ENCODE measurements at regions not wholly inside any gene's neighbourhood (a gene's known extent, or its start where the extent isn't known, plus 50 kb on each side); places are given as distances from the start of the nearest gene placed in this dataset.

DNA sequence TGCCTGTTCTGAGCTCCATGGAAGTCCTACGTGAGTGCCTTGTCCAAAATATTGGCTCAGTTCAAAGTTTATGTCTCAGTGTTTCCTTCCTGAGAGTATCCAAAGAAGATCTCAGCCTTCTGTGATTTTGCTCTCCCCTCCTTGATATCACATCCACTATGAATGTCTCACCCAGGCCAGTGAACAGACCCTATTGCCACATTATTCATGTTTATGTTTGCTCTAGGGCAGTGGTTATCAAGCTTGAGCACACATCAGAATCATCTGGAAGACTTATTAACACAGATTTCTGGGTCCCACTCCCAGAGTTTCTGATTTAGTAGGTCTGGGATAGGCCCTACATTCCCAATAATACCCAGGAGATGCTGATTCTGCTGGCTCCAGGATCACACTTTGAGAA is 145.0 kb upstream of the FGGY start:
- DNase-seq, result peak; percentile 12
- in situ Hi-C loops (cut with HindIII; ENCODE audit: low pct_ligation_motif_present, low pct_unique_long_range_greater_than_20kb, low sequenced_read_pairs), result no loop called here

DNA sequence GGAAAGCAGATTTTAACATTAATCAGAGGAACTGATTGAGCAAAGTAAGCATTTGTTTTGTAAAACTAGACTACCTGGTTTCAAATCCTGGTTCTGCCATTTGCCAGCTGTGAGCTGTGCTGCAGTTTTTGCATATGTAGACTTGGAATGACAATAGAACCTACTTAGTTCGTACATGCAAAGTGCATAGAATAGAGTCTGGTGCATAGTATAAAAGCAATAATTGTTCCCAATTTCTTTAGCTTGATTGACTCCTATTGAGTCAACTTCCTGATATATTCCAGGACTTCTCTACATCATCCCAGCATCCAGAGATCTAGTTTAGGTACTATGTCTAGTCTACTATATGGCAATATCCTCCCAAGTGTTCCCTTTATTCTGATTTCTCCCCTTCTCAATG is 144.4 kb upstream of the FGGY start:
- in situ Hi-C loops (cut with HindIII; ENCODE audit: low pct_ligation_motif_present, low pct_unique_long_range_greater_than_20kb, low sequenced_read_pairs), result no loop called here
- DNase-seq, result no peak

DNA sequence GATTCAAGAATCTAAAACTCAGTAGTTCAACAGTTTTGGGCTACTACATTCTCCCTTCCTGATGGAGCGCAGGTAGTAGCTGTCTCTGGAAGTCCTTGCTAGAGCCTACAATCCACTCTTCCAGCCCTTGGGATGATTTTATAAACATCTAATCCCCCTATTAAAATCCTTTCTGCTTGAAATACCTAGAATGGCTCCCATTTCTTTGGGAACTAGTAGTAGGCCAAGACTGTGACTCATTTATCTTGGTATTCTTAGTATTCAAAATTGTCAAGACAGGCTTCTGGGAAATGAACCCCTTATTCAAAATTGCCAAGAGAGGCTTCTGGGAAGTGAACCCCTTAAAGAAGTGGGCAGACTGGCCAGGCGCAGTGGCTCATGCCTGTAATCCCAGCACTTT is 142.5 kb upstream of the FGGY start:
- no peak for DNase-seq
- in situ Hi-C loops (cut with HindIII; ENCODE audit: low pct_ligation_motif_present, low pct_unique_long_range_greater_than_20kb, low sequenced_read_pairs), result no loop called here

DNA sequence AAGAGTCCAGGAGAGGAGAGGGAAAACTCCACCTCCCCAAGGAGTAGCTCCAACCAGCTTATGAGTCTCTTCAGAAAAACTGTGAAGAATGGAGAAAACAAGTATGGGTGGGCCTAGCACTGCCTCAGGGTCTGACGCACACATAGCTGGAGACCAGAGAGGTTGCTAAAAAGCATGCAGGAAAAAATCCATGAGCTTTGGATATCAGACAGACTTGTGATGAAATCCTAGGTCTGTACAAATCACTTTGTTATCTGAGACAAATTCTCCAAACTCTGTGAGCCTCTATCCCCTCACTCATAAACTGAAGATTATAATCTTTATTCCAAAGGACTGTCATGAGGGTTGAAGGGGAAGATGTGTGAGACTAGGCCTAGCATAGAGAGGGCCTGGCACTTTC is 141.5 kb upstream of the FGGY start:
- in situ Hi-C loops (cut with HindIII; ENCODE audit: low pct_ligation_motif_present, low pct_unique_long_range_greater_than_20kb, low sequenced_read_pairs), result no loop called here
- DNase-seq, result no peak

DNA sequence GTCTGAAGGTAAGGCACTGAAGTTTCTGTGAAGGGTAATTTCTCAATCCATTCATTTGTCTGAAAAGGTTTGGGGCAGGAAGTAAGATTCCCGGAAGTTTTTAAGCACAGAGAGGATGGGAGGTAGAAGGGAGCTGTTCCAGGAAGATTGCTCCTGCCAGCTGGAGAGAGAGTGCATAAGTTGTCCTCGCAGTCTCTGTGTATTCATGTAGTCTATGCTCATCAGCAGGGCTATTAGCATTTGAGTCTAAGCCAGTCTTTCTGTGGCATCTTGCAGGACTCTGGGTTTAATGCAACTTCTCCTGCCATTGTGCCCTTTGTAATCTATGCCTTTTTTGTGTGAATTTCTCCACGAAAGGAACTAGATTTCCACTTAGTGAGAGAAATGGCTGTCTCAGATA is 140.8 kb upstream of the FGGY start:
- in situ Hi-C loops (cut with HindIII; ENCODE audit: low pct_ligation_motif_present, low pct_unique_long_range_greater_than_20kb, low sequenced_read_pairs), result no loop called here

DNA sequence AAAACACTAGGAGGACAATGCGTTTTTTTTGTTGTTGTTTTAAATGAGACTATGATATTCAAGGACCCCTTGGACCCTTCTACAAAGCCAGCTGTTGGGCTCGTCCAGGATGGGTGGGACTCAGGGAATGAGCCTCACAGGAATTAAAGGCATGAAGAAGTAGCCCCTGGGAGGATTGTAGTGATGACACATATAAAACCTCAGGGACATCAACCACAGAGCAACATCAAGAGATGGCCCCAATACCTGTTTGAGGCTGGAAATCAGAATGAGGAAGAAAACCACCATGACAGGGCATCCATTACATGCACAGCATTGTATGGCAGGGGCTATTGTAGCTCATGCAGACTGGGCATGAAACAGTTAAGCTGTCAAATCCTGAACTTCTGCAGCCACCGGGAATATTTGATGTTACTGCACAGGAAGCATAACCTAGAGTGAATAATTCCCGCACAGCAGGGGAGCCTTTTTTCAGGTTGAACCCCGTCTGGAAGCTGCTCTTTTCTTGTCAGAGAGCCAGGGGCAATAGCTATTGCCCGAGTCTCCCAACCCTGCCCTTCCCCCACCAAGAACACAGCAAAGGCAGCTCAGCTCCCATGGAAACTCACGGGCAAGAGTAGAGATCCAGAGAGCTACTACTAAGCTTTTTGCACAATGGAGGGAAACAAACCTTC is 140.2 kb upstream of the FGGY start:
- in situ Hi-C loops (cut with HindIII; ENCODE audit: low pct_ligation_motif_present, low pct_unique_long_range_greater_than_20kb, low sequenced_read_pairs), result no loop called here
- no peak for DNase-seq

More for the DNA sequence above, 140.8 kb upstream of the FGGY start:
- no peak for DNase-seq

DNA sequence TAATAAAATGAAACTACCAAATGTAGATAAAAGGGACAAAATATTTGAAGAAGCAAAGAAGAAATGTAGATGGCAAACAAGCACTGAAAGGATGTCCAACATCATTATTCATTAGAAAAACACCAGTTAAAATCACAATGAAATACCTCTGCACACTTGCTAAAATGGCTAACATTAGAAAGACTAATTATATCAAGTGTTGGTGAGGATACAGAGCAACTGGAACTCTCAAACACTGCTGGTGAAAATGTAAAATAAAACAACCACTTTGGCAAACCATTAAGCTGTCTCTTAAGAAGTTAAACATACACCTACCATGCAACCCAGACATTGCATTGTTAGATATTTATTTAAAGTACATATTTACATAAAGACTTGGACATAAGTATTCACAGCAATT is 138.6 kb upstream of the FGGY start:
- in situ Hi-C loops (cut with HindIII; ENCODE audit: low pct_ligation_motif_present, low pct_unique_long_range_greater_than_20kb, low sequenced_read_pairs), result no loop called here
- no peak for DNase-seq

DNA sequence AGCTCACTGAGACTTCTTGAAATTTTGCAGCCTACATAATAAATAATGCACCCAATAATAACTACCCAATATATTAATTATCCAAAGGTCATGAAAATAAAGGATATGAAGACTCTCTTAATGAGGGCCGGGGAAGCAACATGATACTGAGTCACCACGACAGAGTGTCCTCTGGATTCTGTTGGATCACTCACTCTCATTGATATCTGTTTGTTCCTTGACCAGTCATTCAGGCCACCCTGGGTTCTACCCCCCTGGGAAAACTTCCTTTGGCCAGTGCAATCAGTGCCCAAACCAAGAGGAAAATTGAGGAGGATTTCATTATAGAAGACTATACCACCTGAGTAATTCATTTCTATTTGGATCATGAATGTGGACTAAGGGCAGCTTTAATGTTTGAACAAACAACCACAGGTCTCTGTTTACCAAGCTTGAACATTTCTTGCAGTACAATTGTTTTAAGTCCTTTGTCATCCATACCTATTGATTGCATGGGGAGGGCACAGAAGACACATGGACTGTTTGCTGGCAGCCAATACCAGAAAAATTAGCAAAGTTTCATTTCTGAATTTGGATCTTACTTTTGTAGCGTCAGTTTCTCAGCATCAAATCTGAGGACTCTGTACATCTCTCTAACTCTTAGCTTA is 137.2 kb upstream of the FGGY start:
- in situ Hi-C loops (cut with HindIII; ENCODE audit: low pct_ligation_motif_present, low pct_unique_long_range_greater_than_20kb, low sequenced_read_pairs), result no loop called here
- no peak for DNase-seq

DNA sequence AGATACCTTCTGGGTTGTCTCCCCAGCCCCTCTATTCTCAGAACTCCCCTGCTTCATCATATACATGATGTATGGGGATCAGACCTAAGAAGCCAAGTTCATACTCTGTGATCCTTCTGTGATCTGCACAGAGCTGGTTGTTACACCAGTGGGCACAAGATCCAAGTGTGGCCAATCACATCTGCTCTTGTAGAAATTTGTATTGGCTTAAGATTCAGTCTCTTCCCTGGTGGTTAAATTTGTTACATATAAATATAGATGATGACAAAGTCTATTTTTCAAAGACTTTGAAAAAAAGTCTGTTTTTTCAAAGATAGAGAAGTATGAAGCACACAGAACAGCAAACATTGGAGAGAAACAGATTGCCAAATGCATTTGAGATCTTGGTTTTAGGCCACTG is 135.8 kb upstream of the FGGY start:
- no peak for DNase-seq
- in situ Hi-C loops (cut with HindIII; ENCODE audit: low pct_ligation_motif_present, low pct_unique_long_range_greater_than_20kb, low sequenced_read_pairs), result no loop called here

DNA sequence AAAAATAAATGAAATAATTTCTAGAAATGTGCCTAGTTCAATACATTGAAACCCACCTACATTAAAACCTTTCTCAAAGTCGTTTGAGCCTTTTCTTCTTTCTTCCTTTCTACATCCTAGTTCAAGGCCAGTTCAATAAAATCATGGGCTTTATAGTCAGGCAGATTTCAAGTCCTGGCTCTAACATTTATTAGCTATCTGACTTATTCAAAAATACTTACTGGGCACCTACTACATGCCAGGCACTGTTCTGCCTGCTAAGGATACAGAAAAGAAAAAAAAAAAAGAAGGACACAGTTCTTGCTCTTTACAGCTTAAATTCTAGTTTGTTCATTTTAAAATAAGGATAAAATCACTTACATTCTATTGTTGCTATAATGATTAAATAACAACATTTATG is 134.2 kb upstream of the FGGY start:
- DNase-seq, result no peak
- in situ Hi-C loops (cut with HindIII; ENCODE audit: low pct_ligation_motif_present, low pct_unique_long_range_greater_than_20kb, low sequenced_read_pairs), result no loop called here

DNA sequence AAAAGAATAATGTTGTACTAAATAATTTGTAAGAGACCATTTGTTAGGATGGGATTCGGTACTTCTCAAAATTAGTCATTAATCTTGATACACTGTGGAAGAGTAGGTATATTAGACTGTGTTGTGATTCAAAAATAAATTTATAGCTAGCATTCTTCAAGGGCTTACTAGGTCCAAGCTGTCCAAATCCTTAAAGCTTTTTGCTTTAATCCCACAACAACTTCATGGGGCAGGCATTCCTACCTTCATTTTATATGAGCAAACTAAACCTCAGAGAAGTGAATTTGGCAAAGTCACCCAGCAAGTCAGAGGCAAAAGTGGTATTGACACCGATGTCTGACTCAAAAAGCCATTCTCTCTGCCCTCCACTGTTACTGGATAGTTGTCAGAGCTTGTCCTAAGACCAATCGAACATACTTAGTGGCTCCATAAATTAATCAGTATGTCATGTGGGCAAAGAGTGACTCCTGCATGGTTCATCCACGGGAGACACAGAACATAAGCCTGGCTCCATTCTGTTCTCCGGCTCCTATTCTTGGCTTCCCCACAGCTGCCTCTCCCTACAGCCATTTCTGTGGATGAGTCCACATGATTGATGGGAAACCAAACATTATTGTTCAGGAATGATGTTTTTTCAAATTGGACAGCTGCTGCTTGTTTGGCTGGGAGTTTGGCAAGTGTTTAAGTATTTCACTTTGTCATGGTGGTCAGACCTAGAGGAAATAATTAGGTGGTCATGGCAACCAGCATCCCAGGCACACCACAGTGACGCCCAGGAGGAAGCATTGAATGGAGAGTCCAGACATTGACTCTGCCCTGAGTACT is 133.4 kb upstream of the FGGY start:
- in situ Hi-C loops (cut with HindIII; ENCODE audit: low pct_ligation_motif_present, low pct_unique_long_range_greater_than_20kb, low sequenced_read_pairs), result no loop called here
- DNase-seq, result no peak

DNA sequence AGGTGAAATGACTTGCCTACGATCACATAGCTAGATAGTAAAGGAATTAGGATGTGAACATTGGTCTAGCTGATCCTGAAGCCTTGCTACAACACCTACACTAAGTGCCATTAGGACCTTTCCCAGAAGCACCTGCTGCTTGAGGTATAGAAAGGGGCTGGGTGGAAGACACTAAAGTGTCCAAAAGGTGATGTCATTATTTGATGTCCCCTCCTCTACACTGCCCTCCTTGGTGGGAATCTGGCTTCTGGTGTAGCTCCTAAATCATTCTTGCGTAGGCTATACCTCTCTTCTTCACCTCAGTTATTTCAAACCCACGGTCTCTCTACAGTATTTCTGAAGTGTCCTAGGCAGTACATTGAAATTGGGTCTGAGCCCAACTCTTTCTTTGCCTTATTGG is 132.5 kb upstream of the FGGY start:
- no peak for DNase-seq
- in situ Hi-C loops (cut with HindIII; ENCODE audit: low pct_ligation_motif_present, low pct_unique_long_range_greater_than_20kb, low sequenced_read_pairs), result no loop called here

DNA sequence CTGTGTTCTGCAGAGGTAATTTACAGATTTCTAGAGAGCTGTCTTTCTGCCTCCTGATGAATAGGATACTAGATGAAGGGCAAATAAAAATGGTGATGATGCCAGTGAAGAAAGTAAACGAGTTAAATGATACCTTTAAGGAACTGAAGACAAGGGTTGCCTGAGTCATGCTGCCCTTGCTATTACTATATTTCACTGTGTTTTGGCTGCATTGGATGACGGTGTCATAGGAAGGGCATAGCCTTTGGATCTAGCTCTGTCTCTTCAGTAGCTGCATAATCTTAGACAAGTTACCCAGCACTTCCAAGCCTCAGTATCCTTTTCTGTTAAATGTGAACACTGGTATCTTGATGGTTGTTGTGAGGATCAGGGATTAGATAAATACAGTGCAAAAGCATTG is 131.5 kb upstream of the FGGY start:
- DNase-seq, result no peak
- in situ Hi-C loops (cut with HindIII; ENCODE audit: low pct_ligation_motif_present, low pct_unique_long_range_greater_than_20kb, low sequenced_read_pairs), result no loop called here

DNA sequence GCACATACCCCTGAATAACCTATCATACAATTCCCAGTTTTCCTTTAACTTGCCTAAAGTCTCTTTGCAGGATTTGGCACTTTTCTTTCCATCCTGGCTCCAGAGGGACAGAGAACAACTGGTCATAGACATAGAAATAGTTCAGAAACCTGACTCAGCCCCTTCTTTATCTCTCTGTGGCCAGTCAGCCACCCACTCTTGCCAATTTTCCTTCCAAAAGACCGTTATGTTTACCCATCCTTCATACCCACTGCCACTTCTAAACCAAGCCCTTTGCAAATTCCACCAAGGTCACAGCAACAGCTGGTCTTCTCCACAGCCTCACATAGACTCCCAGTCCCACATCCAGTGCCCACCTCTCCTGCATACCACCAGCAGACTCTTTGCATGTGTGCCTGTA is 127.2 kb upstream of the FGGY start:
- DNase-seq, result no peak
- in situ Hi-C loops (cut with HindIII; ENCODE audit: low pct_ligation_motif_present, low pct_unique_long_range_greater_than_20kb, low sequenced_read_pairs), result no loop called here

DNA sequence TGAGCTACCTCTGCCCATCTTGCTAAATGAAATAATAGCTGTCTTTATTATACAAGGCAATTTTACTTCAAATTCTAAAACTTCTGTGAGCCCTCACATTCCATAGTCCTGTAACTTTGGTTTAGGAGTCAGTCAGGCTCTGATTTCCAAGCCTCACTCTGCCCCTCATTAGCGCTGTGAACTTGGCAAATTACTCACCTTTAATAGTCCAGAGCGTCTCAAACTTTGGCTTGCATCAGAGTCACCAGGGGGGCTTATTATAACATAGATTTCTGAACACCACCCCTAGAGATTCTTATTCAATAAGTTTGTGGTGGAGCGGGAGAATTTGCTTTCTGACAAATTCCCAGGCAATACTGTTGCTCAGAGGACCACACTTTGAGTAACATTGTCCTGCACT is 126.2 kb upstream of the FGGY start:
- in situ Hi-C loops (cut with HindIII; ENCODE audit: low pct_ligation_motif_present, low pct_unique_long_range_greater_than_20kb, low sequenced_read_pairs), result no loop called here
- no peak for DNase-seq

DNA sequence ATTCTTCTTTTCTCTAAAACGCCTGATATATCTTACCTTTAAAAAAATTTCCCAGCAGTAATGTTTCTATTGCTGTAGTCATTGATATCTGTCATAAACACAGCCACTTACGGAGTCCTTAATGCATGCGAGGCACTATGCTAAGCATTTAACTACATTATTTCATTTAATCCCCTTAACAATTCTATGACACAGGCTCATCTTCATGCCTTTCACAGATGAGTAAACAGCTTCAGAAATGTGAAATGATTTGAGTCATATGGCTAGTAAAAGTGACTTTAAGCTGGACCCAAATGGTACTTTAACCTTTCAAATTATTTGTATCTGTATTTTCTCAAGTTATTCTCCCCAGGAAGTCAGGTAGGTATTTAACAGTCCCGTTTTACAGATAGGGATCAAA is 125.1 kb upstream of the FGGY start:
- DNase-seq, result no peak
- in situ Hi-C loops (cut with HindIII; ENCODE audit: low pct_ligation_motif_present, low pct_unique_long_range_greater_than_20kb, low sequenced_read_pairs), result no loop called here

DNA sequence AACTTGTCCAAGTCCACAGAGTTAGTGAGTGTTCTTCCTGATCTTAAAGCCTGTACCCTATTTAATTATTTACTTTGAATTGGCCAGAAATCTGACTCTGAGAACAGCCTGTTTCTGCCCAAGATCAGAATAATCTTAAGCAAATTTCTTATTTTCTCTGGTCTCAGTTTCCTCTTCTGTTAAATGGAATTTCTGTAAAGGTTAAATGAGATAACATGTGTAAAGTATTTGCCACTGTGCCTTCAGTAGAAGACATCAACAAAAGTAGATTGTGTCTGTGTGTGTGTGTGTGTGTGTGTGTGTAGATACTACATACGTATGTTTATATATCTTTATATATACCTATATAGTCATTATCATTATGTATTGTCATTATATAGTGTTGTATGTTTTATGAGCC is 124.2 kb upstream of the FGGY start:
- in situ Hi-C loops (cut with HindIII; ENCODE audit: low pct_ligation_motif_present, low pct_unique_long_range_greater_than_20kb, low sequenced_read_pairs), result no loop called here
- DNase-seq, result no peak

DNA sequence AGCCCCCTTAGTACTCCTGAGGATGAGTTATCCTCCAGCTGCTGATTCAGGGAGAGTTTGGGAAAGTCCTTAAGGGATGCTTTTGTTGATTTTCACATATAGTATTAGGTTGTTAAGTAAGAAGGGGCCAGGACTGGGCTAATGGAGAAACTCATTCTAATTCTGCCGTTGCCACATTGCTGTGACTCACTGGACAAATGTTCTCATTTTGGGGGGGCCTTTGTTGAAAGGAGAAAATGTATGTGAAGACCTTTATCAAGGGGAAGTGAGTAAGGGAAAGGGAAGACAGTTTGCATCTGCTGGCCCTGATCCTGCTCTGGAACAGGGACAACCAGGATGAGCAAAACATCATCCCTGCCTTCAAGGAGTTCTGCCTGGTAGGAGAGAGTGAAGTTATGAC is 123.2 kb upstream of the FGGY start:
- in situ Hi-C loops (cut with HindIII; ENCODE audit: low pct_ligation_motif_present, low pct_unique_long_range_greater_than_20kb, low sequenced_read_pairs), result no loop called here
- DNase-seq, result no peak

DNA sequence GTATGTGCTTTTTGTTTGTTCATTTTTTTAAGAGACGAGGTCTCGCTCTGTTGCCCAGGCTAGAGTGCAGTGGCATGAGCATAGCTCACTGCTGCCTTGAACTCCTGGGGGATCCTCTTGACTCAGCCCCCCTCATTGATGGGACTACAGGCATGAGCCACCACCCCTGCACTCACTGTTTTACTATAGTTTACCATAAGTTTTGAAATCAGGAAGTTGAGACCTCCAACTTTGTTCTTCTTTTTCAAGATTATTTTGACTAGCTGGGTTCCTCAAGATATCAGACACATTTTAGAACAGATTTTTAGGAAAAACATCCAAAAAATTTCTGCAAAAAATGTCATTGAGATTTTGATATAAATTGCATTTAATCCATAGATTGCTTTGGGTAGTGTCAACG is 120.4 kb upstream of the FGGY start:
- in situ Hi-C loops (cut with HindIII; ENCODE audit: low pct_ligation_motif_present, low pct_unique_long_range_greater_than_20kb, low sequenced_read_pairs), result no loop called here
- no peak for DNase-seq

DNA sequence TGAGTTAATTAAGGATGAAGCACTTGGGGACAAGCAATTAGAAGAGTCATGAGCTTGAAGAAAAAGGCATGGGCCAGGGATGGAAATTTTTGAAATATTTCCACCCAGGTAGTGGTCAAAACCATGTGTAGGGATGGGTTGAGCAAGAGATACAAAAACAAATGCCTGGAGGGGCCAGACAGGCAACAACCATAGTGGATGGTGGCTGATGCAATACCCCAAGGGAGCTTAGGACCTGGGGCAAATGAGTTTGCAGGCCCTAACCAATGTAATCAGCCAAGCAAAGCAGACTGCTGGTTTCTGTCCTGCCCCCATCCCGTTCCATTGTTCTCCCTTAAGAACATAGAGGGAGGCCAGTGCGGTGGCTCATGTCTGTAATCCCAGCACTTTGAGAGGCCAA is 119.1 kb upstream of the FGGY start:
- in situ Hi-C loops (cut with HindIII; ENCODE audit: low pct_ligation_motif_present, low pct_unique_long_range_greater_than_20kb, low sequenced_read_pairs), result no loop called here

More for the DNA sequence above, 119.1 kb upstream of the FGGY start:
- no peak for DNase-seq
